ENCODE measurements at regions not wholly inside any gene's neighbourhood (a gene's known extent, or its start where the extent isn't known, plus 50 kb on each side); places are given as distances from the start of the nearest gene placed in this dataset.
A peak's percentile ranks its signal among the peaks of the same experiment; 100 is the strongest.
"Not testable (repeated sequence)": the region's sequence is repeated elsewhere in the genome, so short reads cannot be mapped to it uniquely, and the experiment has no call there.

DNA sequence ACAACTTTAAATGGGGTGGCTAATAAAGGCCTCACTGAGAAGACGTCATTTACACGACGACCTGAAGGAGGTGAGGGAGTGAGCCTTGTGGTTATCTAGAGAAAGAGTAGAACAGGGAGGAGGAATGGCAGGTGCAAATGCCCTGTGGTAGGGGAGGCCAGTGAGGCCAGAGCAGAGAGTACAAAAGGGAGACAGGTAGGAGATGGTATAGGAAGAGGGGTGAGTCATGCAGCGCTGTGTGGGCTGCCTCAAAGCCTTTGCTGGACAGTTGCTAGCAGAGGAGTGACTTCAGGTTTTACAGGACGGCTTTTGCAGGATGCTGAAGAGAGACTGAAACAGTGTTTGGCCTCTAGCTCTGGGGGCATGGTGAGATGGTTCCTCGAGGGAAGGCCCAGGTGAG lies 116.0 kb downstream of the IER5 start:
- DNase-seq = no peak

DNA sequence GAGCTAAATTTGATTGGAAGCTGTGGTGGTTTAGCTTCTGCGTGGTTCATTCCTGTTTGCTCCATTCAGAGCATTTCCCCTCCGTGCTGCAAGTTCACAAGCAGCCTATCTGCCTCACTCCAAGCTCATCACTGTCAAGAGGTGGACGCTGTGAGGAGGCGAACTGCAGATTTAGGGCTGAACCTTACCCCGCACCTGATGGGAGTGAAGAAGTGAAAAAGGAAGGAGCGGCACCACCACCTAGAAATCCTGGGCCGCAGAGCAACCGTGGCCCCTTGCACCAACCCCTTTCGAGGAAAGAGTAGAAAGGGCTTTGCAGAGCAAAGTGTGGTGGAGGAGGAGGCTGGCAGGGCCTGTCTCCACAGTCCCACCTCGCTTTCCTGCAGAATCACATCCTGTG lies 117.4 kb downstream of the IER5 start:
- no peak for DNase-seq

DNA sequence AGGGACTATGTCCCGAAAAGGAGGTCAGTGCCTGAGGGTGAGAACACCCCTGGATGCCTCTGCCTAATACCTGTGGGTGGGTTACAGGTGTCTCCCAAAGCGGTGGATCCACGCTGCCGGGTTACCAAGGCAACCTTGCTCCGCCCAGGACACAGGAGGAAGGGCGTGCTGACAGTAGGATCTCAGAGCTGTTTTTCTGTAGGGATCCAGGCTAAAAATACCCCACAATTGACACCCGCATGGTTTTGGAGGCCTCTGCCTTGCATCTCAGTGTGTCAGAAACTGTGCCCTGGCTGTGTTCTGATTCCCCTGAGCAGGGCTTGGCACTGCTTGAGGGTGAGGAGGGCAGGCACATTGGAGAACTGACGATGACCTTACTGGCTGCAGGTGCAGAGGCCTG lies 118.0 kb downstream of the IER5 start:
- DNase-seq = peak in 1 of 14 donors; percentile 20

DNA sequence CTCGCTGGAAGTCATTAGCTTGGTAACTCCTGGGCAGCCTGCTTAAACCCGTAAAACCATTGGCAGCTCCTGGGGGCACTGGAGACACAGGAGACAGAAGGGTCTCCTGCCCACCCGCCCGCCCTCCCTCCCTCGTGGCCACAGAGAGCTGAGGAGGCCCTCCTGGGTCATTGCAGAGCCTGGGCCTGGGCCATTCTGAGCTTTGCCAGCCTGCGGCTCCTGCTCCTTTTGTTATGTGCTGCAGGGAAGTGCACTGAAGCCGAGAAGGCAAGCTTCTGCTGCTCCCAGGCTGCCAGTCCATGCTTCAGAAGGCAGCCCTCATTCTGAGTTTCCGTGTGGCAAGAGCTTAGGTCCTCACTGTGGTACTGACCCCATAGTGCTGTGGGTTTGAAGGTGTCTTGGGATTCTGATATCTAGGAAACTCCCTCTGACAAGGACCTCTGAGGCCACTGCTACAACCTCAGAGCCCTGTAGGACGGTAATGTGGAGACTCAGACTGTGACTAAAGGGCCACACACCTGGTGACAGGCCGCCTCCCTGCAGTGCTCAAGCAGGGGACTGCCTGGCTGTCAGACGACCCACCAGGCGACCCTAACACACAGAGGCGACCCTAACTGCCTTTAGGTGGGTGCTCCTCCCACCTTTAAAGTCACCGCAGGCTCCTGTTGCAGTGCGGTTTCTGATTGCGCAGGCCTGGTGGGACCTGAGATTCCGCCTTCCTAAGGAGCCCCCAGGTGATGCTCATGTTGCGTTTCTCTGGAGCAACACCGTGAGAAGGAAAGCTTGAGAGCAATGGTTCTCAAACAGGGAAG lies 118.7 kb downstream of the IER5 start:
- DNase-seq = peak in 1 of 14 donors; percentile 16

DNA sequence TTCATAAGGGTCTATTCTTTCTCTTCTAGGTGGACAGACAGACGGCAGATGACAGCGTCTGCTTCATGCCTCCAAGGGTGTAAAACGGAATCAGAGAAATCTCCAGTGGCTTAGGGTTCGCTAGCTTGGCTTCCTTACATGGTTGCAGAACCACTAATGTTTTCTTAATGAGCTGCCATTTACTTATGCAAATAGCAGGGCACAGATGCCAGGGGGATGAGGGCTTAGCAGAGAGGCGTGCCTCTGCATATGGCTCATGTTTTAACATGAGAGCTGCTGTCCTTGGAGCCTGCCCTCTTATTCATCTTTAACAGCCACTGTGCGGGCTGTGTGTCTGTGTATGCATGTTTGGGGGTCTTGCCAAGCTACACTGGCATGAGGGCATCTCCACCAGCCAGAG lies 119.6 kb downstream of the IER5 start:
- DNase-seq = no peak

- DNase-seq = peak in 1 of 14 donors; percentile 86
Measured at GRCh38 chr1:181208967-181209366, 120.5 kb downstream of the IER5 start.

DNA sequence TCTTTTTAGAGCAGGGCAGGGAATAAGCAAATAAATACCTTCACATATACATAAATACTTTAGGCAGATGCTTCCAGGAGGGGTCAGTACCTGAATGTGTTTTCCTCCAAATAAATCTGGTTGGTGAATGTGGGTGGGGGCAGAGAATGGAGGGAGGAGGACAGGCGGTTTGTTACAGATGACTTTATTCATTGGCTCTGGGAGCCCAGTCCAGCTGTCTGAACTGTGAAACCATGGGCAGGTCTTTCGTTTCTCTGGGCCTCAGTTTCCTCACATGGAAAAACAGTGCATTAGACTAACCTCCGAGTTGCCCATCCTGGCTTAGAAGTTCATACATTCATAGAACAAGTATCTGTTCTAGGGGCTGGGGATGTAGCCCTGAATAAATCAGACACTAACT lies 124.6 kb downstream of the IER5 start:
- DNase-seq = no peak

GRCh38 chr1:181216591-181216994 lies 128.1 kb downstream of the IER5 start:
- no peak for DNase-seq

DNA sequence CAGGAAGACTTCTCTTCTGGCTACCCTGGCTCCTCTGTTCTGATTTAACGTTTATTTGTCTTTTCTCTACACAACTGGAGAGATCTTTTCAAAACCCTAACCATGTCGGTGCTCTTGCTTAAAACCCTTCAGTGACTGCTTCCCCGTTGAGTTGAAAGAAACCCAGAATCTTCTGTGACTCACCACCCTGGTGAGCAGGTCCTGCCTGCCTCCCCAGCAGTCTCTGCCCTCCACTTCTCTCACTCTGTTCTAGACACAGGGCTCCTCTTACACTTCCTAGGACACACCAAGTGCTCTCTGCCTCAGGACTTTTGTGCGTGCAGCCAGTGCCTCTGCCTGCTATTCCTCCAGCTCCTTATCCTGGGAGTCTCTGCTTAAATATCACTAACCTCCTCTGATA lies 131.4 kb downstream of the IER5 start:
- no peak for DNase-seq

DNA sequence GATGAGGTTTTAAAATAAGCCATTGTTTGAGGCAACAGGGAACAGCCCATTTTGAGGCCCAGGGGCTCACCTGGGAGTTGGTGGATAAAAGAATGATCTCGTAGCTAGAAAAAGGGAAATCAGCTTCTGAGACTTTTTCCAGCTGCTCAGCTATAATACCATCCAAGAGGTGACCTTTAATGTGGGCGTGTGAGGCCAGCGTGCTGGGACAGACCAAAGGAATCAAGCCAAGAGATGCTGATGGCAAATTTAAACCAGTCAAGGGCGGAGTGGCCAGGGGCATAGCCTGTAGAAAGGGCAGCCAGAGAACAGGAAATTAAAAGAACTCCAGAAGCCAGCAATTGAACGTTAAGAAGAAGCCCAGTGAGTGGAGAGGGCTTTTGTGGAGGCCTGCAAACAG lies 132.6 kb downstream of the IER5 start:
- no peak for DNase-seq

GRCh38 chr1:181222972-181223505 lies 134.5 kb downstream of the IER5 start:
- no peak for DNase-seq

DNA sequence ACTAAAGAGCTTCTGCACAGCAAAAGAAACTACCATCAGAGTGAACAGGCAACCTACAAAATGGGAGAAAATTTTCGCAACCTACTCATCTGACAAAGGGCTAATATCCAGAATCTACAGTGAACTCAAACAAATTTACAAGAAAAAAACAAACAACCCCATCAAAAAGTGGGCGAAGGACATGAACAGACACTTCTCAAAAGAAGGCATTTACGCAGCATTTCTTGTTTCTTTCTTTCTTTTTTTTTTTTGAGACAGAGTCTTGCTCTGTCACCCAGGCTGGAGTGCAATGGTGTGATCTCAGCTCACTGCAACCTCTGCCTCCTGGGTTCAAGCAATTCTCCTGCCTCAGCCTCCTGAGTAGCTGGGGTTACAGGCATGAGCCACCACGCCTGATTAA lies 138.2 kb downstream of the IER5 start:
- DNase-seq = not testable (repeated sequence)

DNA sequence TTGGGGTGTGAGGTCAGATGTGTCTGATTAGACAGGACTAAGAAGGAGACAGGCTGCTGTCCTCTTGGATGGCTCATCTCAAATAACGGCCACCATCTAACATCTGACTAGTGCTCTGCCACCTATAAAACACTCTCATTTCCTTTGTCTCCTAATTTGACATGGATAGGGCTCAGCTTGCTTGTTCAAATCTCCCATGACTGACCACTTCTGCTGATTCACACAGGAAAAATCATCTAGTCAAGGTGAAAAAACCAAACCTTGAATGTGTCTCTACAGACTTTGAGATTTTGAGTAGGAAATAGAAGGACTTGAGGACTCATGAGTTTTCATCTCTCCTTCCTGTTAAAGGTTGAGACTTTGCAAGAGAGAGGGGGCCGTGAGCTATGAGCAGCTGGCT lies 150.6 kb downstream of the IER5 start:
- no peak for DNase-seq

DNA sequence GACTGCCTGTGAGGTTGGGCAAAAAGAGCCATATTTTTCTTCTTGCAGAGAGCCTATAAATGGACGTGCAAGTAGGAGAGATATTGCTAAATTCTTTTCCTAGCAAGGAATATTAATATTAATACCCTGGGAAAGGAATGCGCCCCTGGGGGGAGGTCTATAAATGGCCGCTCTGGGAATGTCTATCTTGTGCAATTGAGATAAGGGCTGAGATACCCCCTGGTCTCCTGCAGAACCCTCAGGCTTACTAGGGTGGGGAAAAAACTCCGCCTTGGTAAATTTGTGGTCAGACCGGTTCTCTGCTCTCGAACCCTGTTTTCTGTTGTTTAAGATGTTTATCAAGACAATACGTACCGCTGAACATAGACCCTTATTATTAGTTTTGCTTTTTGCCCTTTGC lies 157.8 kb downstream of the IER5 start:
- DNase-seq = not testable (repeated sequence)

GRCh38 chr1:181248361-181248760 lies 159.9 kb downstream of the IER5 start:
- DNase-seq = not testable (repeated sequence)

DNA sequence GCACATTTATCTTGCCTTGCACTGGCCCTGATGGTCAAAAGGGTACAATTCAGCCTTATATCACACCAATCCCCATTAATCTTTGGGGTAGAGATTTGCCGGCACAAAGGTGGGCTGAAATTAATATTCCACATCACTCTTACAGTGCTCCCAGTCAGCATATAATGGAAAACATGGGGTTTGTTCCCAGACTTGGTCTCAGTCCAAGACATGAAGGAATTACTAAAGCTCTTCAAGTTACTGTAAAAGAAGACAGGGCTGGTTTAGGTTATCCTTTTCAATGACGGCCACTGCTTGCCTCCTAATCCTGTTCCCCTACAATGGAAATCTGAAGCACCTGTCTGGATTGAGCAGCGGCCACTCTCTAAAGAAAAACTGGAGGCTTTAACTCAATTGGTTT lies 160.7 kb downstream of the IER5 start:
- no peak for DNase-seq

- DNase-seq = no peak
Measured at GRCh38 chr1:181250038-181250437, 161.5 kb downstream of the IER5 start.

- peak in 1 of 14 donors; percentile 93 for DNase-seq
Measured at GRCh38 chr1:181251001-181251712, 162.7 kb downstream of the IER5 start.

GRCh38 chr1:181251713-181252075 lies 163.2 kb downstream of the IER5 start:
- no peak for DNase-seq

DNA sequence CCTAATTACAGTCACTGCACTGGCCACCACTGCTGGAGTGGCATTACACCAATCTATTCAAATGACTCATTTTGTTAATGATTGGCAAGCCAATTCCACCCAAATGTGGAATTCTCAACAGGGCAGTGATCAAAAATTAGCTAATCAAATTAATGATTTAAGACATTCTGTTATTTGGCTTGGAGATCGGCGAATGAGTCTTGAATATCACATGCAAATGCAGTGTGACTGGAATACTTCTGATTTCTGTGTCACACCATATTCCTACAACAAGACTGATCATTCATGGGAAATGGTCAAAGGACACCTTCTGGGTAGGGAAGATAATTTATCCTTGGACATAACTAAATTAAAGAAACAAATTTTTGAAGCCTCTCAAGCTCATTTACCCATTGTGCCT lies 165.1 kb downstream of the IER5 start:
- not testable (repeated sequence) for DNase-seq

GRCh38 chr1:181255270-181255929 lies 166.9 kb downstream of the IER5 start:
- no peak for DNase-seq

DNA sequence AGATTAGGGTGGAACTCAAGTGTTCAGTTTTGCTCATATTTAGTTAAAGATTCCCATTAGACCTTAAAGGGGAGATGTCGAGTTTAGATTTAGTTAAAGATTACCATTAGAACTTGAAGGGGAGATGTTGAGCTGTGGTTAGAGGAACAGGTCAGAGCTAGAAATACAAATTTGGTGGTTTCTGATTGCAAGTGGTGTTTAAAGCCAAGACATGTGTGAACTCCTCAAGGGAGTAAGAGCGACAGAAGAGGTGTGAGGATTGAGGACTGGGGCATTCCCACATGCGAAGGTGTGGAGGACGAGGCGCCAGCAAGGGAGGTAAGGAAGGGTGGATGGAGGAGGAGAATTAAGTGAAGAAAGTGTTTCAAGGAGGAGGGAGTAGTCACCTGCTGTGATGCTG lies 168.6 kb downstream of the IER5 start:
- no peak for DNase-seq

DNA sequence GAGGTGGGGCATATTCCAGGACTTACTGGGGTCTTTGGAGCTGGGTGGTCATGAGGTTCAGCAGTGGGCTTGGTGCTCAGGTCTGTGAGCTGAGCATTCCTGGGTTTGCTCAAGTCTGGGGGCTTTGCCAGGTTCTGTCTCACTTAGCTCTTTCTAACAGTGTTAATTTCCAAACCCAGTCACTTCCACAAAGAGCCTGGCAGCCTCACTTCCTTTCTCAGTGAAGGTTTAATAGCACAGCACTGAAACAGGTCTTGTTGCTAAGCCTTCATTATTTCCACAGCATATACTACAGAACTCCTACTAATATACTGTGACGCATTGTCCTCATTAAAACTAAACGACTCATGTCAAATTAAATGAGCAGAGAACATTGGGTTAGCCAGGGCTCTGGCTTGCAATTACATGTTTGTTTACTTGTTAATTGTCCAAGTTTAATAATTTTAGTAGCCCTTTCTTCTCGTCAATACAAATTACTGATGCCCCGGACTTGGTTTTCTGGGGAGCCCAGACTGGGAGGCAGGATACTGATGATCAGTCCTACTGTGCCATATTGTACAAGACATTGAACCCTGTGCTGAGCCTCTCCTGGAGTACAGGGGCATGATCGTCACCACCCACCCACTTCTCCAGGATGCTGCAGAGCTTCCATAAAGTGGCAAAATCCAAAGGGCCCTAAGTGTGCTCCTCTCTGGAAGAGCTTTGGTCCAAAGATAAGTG lies 170.7 kb downstream of the IER5 start:
- DNase-seq = no peak
